GM12878 (cell line): ENCODE measurements at regions not wholly inside any gene's neighbourhood (a gene's known extent, or its start where the extent isn't known, plus 50 kb on each side); places are given as distances from the start of the nearest gene placed in this dataset.

Experiments used
- ATAC-seq: fragments of 200-7000 bp; cut with Tn5 transposase; 3 replicates; pipeline ENCODE4 v1.9.1; 2020; ENCODE audit warnings: mild to moderate bottlenecking, moderate library complexity
- BruUV-seq: library from RNA; stranded (reverse); fragments of 400-500 nt; replicated peaks from 2 replicates; lab custom pipeline; 2021; lab: Mats Ljungman, UMichigan
- CTCF ChIA-PET: fragments of 300-600 bp; sonication (Branson Sonifier 250); formaldehyde crosslinking; extraction: SDS; loops from one replicate; lab custom pipeline; 2021; ENCODE audit warnings: inconsistent platforms; lab: Yijun Ruan, JAX
- POLR2A ChIA-PET: fragments of 350-600 bp; formaldehyde crosslinking; extraction: SDS; loops from one replicate; lab custom pipeline; 2021; ENCODE audit warnings: inconsistent platforms; lab: Charles Lee
- RAD21 ChIA-PET: fragments of 300-600 bp; sonication (Branson Sonifier 250); formaldehyde crosslinking; loops from one replicate; lab custom pipeline; 2023; ENCODE audit warnings: antibody characterized with exemption; ENCODE audit not compliant: unreplicated experiment; lab: Charles Lee
- SMC1A ChIA-PET: fragments of 300-600 bp; sonication (Branson Sonifier 250); formaldehyde crosslinking; loops from one replicate; lab custom pipeline; 2023; ENCODE audit not compliant: unreplicated experiment, uncharacterized antibody; lab: Charles Lee
- DNase-seq: peaks from one replicate; pipeline ENCODE4 v3.0.0-alpha.2; 2011; ENCODE audit warnings: low read depth, low spot score
- FAIRE-seq: peaks from 3 replicates; lab custom pipeline; 2011; peaks lifted over from hg19 to GRCh38; lab: Jason Lieb, UNC
- H2AFZ ChIP-seq: 2 replicates; pipeline ENCODE4 v1.6.0; 2011; ENCODE audit warnings: low read depth, low read length, control low read depth; ENCODE audit not compliant: control insufficient read depth
- H3K27ac ChIP-seq: 2 replicates; pipeline ENCODE4 v1.5.1; 2011; ENCODE audit warnings: control low read depth; ENCODE audit not compliant: control insufficient read depth, insufficient read depth
- H3K27me3 ChIP-seq, 2 experiments: replicated peaks in 1 of 2; 2 replicates each; pipeline versions ENCODE4 v1.6.0 to v1.6.1; 2011; ENCODE audit warnings: low read length in 1 of 2; ENCODE audit not compliant: control insufficient read depth in 2 of 2, insufficient read depth in 2 of 2
- H3K36me3 ChIP-seq, 2 experiments: 2 replicates each; pipeline ENCODE4 v1.5.1; 2011; ENCODE audit warnings: low read length in 1 of 2; ENCODE audit not compliant: control insufficient read depth in 2 of 2, insufficient read depth in 2 of 2
- H3K4me1 ChIP-seq: 2 replicates; pipeline ENCODE4 v1.6.1; 2011; ENCODE audit warnings: mild to moderate bottlenecking, low read length, moderate library complexity, mixed read lengths; ENCODE audit not compliant: control insufficient read depth, insufficient read depth
- H3K4me2 ChIP-seq: 2 replicates; pipeline ENCODE4 v1.6.0; 2011; ENCODE audit warnings: control low read depth; ENCODE audit not compliant: control insufficient read depth, insufficient read depth
- H3K4me3 ChIP-seq: fragments of 200-600 bp; sonication (generic); 2 replicates; pipeline ENCODE4 v1.5.1; 2016
- H3K79me2 ChIP-seq: 2 replicates; pipeline ENCODE4 v1.6.0; 2011; ENCODE audit warnings: low read length; ENCODE audit not compliant: control insufficient read depth, insufficient read depth
- H3K9ac ChIP-seq: 2 replicates; pipeline ENCODE4 v1.8.0; 2011; ENCODE audit warnings: low read length, control low read depth, mixed read lengths; ENCODE audit not compliant: control insufficient read depth, insufficient read depth
- H3K9me3 ChIP-seq: replicated peaks from 3 replicates; pipeline ENCODE4 v1.5.1; 2011; ENCODE audit warnings: mild to moderate bottlenecking, low read length; ENCODE audit not compliant: control insufficient read depth, insufficient read depth
- H4K20me1 ChIP-seq: 2 replicates; pipeline ENCODE4 v1.6.0; 2011; ENCODE audit not compliant: control insufficient read depth, insufficient read depth
- ATF3 ChIP-seq: IDR thresholded peaks from 2 replicates; pipeline ENCODE4 v1.6.1; 2011; ENCODE audit warnings: low read depth, mild to moderate bottlenecking, low read length, moderate library complexity, borderline replicate concordance; ENCODE audit errors: extremely low read depth
- CEBPB ChIP-seq, 2 experiments: fragments of 150-350 bp in 1 of 2; IDR thresholded peaks; 2 replicates each; pipeline ENCODE4 v1.6.1; 2012 to 2014; ENCODE audit warnings: low read depth in 2 of 2, low read length in 2 of 2, borderline replicate concordance in 1 of 2, inconsistent platforms in 1 of 2
- CHD1 ChIP-seq: IDR thresholded peaks from 2 replicates; pipeline ENCODE4 v1.6.1; 2012; ENCODE audit warnings: low read depth, low read length, improper control_type of control experiment
- CHD2 ChIP-seq: IDR thresholded peaks from 2 replicates; pipeline ENCODE4 v1.6.1; 2011; ENCODE audit warnings: low read depth, low read length, improper control_type of control experiment, borderline replicate concordance
- IRF4 ChIP-seq: IDR thresholded peaks from 2 replicates; pipeline ENCODE4 v1.6.1; 2011; ENCODE audit warnings: low read depth, low read length
- KDM1A ChIP-seq: fragments of 200-600 bp; sonication (generic); IDR thresholded peaks from 2 replicates; pipeline ENCODE4 v1.6.1; 2016; ENCODE audit warnings: borderline replicate concordance
- MTA3 ChIP-seq: IDR thresholded peaks from 2 replicates; pipeline ENCODE4 v1.6.1; 2012; ENCODE audit warnings: low read length, inconsistent platforms, borderline replicate concordance
- NBN ChIP-seq: fragments of 450-650 bp; IDR thresholded peaks from 2 replicates; pipeline ENCODE4 v1.6.1; 2016
- TCF7 ChIP-seq: IDR thresholded peaks from 2 replicates; pipeline ENCODE4 v1.6.1; 2014; ENCODE audit warnings: antibody characterized with exemption, borderline replicate concordance
- USF2 ChIP-seq: IDR thresholded peaks from 2 replicates; pipeline ENCODE4 v1.6.1; 2011; ENCODE audit warnings: low read depth, low read length, improper control_type of control experiment, borderline replicate concordance
- YBX1 ChIP-seq: fragments of 450-650 bp; IDR thresholded peaks from 2 replicates; pipeline ENCODE4 v1.6.1; 2016; ENCODE audit warnings: antibody characterized with exemption
- ZBTB33 ChIP-seq: fragments of 450-650 bp; IDR thresholded peaks from 2 replicates; pipeline ENCODE4 v1.6.1; 2017; ENCODE audit warnings: mild to moderate bottlenecking
- ZNF592 ChIP-seq: fragments of 450-650 bp; IDR thresholded peaks from 2 replicates; pipeline ENCODE4 v1.6.1; 2017; ENCODE audit warnings: mild to moderate bottlenecking, moderate library complexity
- ZZZ3 ChIP-seq: IDR thresholded peaks from 2 replicates; pipeline ENCODE4 v1.6.1; 2011; ENCODE audit warnings: low read depth; ENCODE audit not compliant: control insufficient read depth, insufficient read length
- WGBS: methylation state at CpG from one replicate; pipeline ENCODE4 v1.1.6; 2016; ENCODE audit warnings: low lambda C conversion rate; ENCODE audit not compliant: insufficient replicate concordance, insufficient coverage; ENCODE audit errors: missing lambda C conversion rate; 5-methylcytosine and 5-hydroxymethylcytosine counted together
- in situ Hi-C: fragments of 300-500 bp; cut with MboI; formaldehyde crosslinking; loops from 9 replicates; pipeline ENCODE4 v1.14.3; 2018; ENCODE audit warnings: mixed read lengths
- intact Hi-C: fragments of 100-400 bp; cut with micrococcal nuclease; formaldehyde crosslinking; loops from one replicate; pipeline ENCODE4 v1.14.2; 2022; ENCODE audit not compliant: unreplicated experiment
- TF ChIP-seq, protein P1 (sequence below): IDR thresholded peaks from 2 replicates; pipeline ENCODE4 v1.6.1; 2012; ENCODE audit warnings: low read depth, low read length, improper control_type of control experiment

DNA sequence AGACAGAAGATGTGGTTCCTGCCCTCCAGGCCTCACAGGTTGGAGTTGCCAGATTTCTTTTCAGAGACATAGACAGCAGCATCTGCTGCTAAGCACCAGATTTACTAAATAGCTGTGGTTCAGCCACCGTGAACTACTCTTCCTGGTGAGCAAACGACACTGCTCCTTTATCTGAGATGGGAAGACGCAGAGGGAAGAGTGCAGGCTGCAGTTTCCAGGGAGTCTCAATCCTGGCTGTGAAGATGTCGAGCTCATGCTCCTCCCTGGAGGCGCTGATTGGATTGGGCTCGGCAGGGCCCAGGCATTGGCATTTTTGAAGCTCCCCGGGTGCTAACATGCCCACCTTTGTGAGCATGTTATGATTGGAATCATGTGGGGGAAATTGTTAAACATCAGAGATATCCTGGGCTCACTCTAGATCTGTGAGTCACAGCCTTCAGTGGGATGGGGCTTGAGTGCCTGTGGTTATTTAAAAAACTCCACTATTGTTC, 314.8 kb downstream of the TSN start:
- Histone ChIP-seq H3K36me3 (no peaks in the 10 kb centered on the region), H3K79me2 (no peaks in the 10 kb centered on the region), H4K20me1 (no peaks in the 10 kb centered on the region), H3K27me3 (no peaks in the 10 kb centered on the region; a peak in 1 of 4 replicates), H3K4me1 (no peaks in the 10 kb centered on the region), H3K27ac (no peak overlapping the region), H3K9me3 (no peaks in the 10 kb centered on the region), H3K4me3 (no peak overlapping the region), H2AFZ (no peak overlapping the region), H3K9ac (no peak overlapping the region), H3K4me2 (no peak overlapping the region)
- RAD21 ChIA-PET = no interaction called here
- no peak for DNase-seq
- no TSS peak for BruUV-seq
- intact Hi-C loops = no loop called here
- TF ChIP-seq ZBTB33 (no peak), YBX1 (no peak), CEBPB (IDR thresholded peaks at IDR 0.05; ENCODE audit: borderline replicate concordance in 1 of 2, low read depth in 2 of 2, low read length in 2 of 2) (no peak), CHD2 (no peak), ATF3 (no peak), ZNF592 (no peak), KDM1A (no peak), NBN (no peak), TCF7 (no peak), IRF4 (no peak), ZZZ3 (no peak), USF2 (no peak), CHD1 (no peak), MTA3 (no peak)
- TF ChIP-seq, protein P1, sequence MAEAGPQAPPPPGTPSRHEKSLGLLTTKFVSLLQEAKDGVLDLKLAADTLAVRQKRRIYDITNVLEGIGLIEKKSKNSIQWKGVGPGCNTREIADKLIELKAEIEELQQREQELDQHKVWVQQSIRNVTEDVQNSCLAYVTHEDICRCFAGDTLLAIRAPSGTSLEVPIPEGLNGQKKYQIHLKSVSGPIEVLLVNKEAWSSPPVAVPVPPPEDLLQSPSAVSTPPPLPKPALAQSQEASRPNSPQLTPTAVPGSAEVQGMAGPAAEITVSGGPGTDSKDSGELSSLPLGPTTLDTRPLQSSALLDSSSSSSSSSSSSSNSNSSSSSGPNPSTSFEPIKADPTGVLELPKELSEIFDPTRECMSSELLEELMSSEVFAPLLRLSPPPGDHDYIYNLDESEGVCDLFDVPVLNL = no peak
- in situ Hi-C loops = no loop called here
- POLR2A ChIA-PET = no interaction called here
- FAIRE-seq = no peak
- WGBS = 15% methylated on average over 7 of the region's 7 CpGs
- SMC1A ChIA-PET = interaction anchor here (0.6 kb wide), 1 partner anchor 995 kb away, joined by 3 read pairs; no protein-coding TSS in a partner anchor
- ATAC-seq = no peak
- CTCF ChIA-PET = no interaction called here
